Upper lobe of left lung (tissue), 4 donors: ENCODE measurements at regions not wholly inside any gene's neighbourhood (a gene's known extent, or its start where the extent isn't known, plus 50 kb on each side); places are given as distances from the start of the nearest gene placed in this dataset.

ENCODE experiments used
- EP300 ChIP-seq, 4 donors: sonication (generic); formaldehyde crosslinking; IDR thresholded peaks; one replicate each; pipeline ENCODE4 v1.5.1; 2017; ENCODE audit warnings: antibody characterized with exemption in 4 of 4, control low read depth in 2 of 4
- POLR2A ChIP-seq, 4 donors: fragments of 450-650 bp; IDR thresholded peaks; one replicate each; pipeline ENCODE4 v1.5.1; 2016 to 2017; ENCODE audit warnings: antibody characterized with exemption in 4 of 4, mild to moderate bottlenecking in 2 of 4
- TF ChIP-seq, protein P1 (sequence below), 6 experiments: fragments of 450-650 bp in 4 of 6; fragments of 200-600 bp in 2 of 6; sonication (generic) in 2 of 6; IDR thresholded peaks; one replicate each; pipeline ENCODE4 v1.5.1; 2016 to 2019; ENCODE audit warnings: antibody characterized with exemption in 6 of 6

DNA sequence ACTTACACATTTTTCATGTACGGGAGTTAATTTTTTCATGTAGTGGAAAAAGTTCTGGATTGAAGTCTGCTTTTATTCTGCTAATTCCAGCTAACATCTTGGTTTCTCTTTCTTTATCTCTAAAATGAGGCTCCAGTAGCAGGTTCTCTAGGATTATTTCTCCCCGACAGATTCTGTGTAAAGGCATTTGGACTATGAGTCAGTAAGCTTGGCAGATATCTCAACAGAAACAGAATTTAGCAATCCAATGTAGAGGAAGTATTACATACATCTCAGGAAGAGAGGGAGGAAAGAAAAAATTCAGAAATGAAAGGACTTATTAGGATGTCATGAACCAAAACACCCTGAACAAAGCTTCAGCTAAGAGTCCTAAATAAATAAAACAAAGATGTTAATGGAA lies 1682.3 kb upstream of the TENM3 start:
- TF ChIP-seq, protein P1, sequence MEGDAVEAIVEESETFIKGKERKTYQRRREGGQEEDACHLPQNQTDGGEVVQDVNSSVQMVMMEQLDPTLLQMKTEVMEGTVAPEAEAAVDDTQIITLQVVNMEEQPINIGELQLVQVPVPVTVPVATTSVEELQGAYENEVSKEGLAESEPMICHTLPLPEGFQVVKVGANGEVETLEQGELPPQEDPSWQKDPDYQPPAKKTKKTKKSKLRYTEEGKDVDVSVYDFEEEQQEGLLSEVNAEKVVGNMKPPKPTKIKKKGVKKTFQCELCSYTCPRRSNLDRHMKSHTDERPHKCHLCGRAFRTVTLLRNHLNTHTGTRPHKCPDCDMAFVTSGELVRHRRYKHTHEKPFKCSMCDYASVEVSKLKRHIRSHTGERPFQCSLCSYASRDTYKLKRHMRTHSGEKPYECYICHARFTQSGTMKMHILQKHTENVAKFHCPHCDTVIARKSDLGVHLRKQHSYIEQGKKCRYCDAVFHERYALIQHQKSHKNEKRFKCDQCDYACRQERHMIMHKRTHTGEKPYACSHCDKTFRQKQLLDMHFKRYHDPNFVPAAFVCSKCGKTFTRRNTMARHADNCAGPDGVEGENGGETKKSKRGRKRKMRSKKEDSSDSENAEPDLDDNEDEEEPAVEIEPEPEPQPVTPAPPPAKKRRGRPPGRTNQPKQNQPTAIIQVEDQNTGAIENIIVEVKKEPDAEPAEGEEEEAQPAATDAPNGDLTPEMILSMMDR (IDR thresholded peaks at IDR 0.05) = no peak
- TF ChIP-seq EP300 (IDR thresholded peaks at IDR 0.05) (no peak), POLR2A (IDR thresholded peaks at IDR 0.05) (no peak)
